H54 (cell line): ENCODE measurements at regions not wholly inside any gene's neighbourhood (a gene's known extent, or its start where the extent isn't known, plus 50 kb on each side); places are given as distances from the start of the nearest gene placed in this dataset.
"Not testable (repeated sequence)": the region's sequence is repeated elsewhere in the genome, so short reads cannot be mapped to it uniquely, and the experiment has no call there.

Experiments
- DNase-seq: peaks from one replicate; pipeline ENCODE4 v3.0.0; 2011; ENCODE audit warnings: low spot score, mixed read lengths; ENCODE audit not compliant: insufficient read length
- FAIRE-seq: peaks from 3 replicates; lab custom pipeline; 2011; peaks lifted over from hg19 to GRCh38; lab: Jason Lieb, UNC
- POLR2A ChIP-seq: IDR thresholded peaks from 2 replicates; pipeline ENCODE4 v1.6.1; 2011; ENCODE audit warnings: low read depth, mild to moderate bottlenecking, low read length

GRCh38 chr5:38607396-38607795, 51.0 kb upstream of the LIFR start:
- FAIRE-seq (peak; percentile 85), DNase-seq (no peak)
- TF ChIP-seq POLR2A = no peak

- FAIRE-seq (no peak), DNase-seq (no peak)
- TF ChIP-seq POLR2A = no peak
Observed at GRCh38 chr5:38607930-38608564, 51.6 kb upstream of the LIFR start.

GRCh38 chr5:38608874-38609273, 52.4 kb upstream of the LIFR start:
- DNase-seq (no peak), FAIRE-seq (no peak)

GRCh38 chr5:38612851-38613250, 56.4 kb upstream of the LIFR start:
- DNase-seq = no peak
- FAIRE-seq = no peak
- no peak for TF ChIP-seq POLR2A

More at GRCh38 chr5:38608874-38609273, 52.4 kb upstream of the LIFR start:
- no peak for TF ChIP-seq POLR2A

GRCh38 chr5:38613490-38613889, 57.0 kb upstream of the LIFR start:
- FAIRE-seq (no peak), DNase-seq (no peak)
- no peak for TF ChIP-seq POLR2A

GRCh38 chr5:38613992-38614836, 57.8 kb upstream of the LIFR start:
- no peak for TF ChIP-seq POLR2A
- DNase-seq = no peak
- FAIRE-seq = no peak

GRCh38 chr5:38615042-38615441, 58.6 kb upstream of the LIFR start:
- no peak for TF ChIP-seq POLR2A
- FAIRE-seq (no peak), DNase-seq (no peak)

GRCh38 chr5:38615981-38616451, 59.6 kb upstream of the LIFR start:
- no peak for DNase-seq
- FAIRE-seq = no peak
- no peak for TF ChIP-seq POLR2A

- DNase-seq = no peak
- no peak for FAIRE-seq
- TF ChIP-seq POLR2A = no peak
Observed at GRCh38 chr5:38618154-38618553, 61.7 kb upstream of the LIFR start.

- peak; percentile 62 for FAIRE-seq
- no peak for DNase-seq
- TF ChIP-seq POLR2A = no peak
Observed at GRCh38 chr5:38621331-38621730, 64.9 kb upstream of the LIFR start.

GRCh38 chr5:38621840-38622437, 65.5 kb upstream of the LIFR start:
- no peak for DNase-seq
- FAIRE-seq = no peak

GRCh38 chr5:38622723-38623129, 66.3 kb upstream of the LIFR start:
- DNase-seq (no peak), FAIRE-seq (no peak)
- no peak for TF ChIP-seq POLR2A

More at GRCh38 chr5:38621840-38622437, 65.5 kb upstream of the LIFR start:
- TF ChIP-seq POLR2A = no peak

- FAIRE-seq, DNase-seq: not testable (repeated sequence)
Observed at GRCh38 chr5:38624541-38624940, 68.1 kb upstream of the LIFR start.

GRCh38 chr5:38631376-38631775, 74.9 kb upstream of the LIFR start:
- FAIRE-seq, DNase-seq: not testable (repeated sequence)
